HG02973 (cell line): ENCODE measurements at regions not wholly inside any gene's neighbourhood (a gene's known extent, or its start where the extent isn't known, plus 50 kb on each side); places are given as distances from the start of the nearest gene placed in this dataset.

Experiments used
- ATAC-seq: cut with Tn5 transposase; IDR thresholded peaks from one replicate; pipeline ENCODE4 v1.9.1; 2021; ENCODE audit warnings: moderate library complexity; ENCODE audit not compliant: unreplicated experiment

GRCh38 chr7:113715981-113716856 lies 202.6 kb downstream of the PPP1R3A start:
- no peak for ATAC-seq

- ATAC-seq, result no peak
These were observed 203.5 kb downstream of the PPP1R3A start for GRCh38 chr7:113715262-113715661.

- peak; percentile 98 for ATAC-seq
These were observed 208.3 kb downstream of the PPP1R3A start for GRCh38 chr7:113710310-113711096.

- ATAC-seq, result no peak
These were observed 213.4 kb downstream of the PPP1R3A start for GRCh38 chr7:113705439-113705838.

- ATAC-seq, result peak; percentile 69
These were observed 220.1 kb downstream of the PPP1R3A start for GRCh38 chr7:113698556-113699220.

GRCh38 chr7:113694149-113694548 lies 224.7 kb downstream of the PPP1R3A start:
- ATAC-seq, result no peak

- ATAC-seq, result no peak
These were observed 234.6 kb downstream of the PPP1R3A start for GRCh38 chr7:113684165-113684564.

- no peak for ATAC-seq
These were observed 241.0 kb downstream of the PPP1R3A start for GRCh38 chr7:113677811-113678210.

GRCh38 chr7:113664867-113665266 lies 253.9 kb downstream of the PPP1R3A start:
- ATAC-seq, result no peak

- no peak for ATAC-seq
These were observed 259.4 kb downstream of the PPP1R3A start for GRCh38 chr7:113659416-113659815.

- ATAC-seq, result peak; percentile 96
These were observed 261.2 kb downstream of the PPP1R3A start for GRCh38 chr7:113657603-113658002.

- no peak for ATAC-seq
These were observed 266.3 kb downstream of the PPP1R3A start for GRCh38 chr7:113652501-113652900.

GRCh38 chr7:113649556-113649955 lies 269.3 kb downstream of the PPP1R3A start:
- ATAC-seq, result no peak

- ATAC-seq, result no peak
These were observed 279.6 kb downstream of the PPP1R3A start for GRCh38 chr7:113639221-113639620.

GRCh38 chr7:113636727-113637421 lies 281.9 kb downstream of the PPP1R3A start:
- no peak for ATAC-seq

GRCh38 chr7:113635492-113635891 lies 283.3 kb downstream of the PPP1R3A start:
- ATAC-seq, result no peak

- no peak for ATAC-seq
These were observed 285.7 kb downstream of the PPP1R3A start for GRCh38 chr7:113633073-113633472.

- no peak for ATAC-seq
These were observed 289.6 kb downstream of the PPP1R3A start for GRCh38 chr7:113628948-113629847.

- no peak for ATAC-seq
These were observed 293.2 kb downstream of the PPP1R3A start for GRCh38 chr7:113625494-113626102.
